Natural killer cell (primary cell): ENCODE measurements at regions not wholly inside any gene's neighbourhood (a gene's known extent, or its start where the extent isn't known, plus 50 kb on each side); places are given as distances from the start of the nearest gene placed in this dataset.

Experiments
- ATAC-seq, 3 donors: fragments of 150-1000 bp in 2 of 3; fragments of 200-7000 bp in 1 of 3; cut with Tn5 transposase; 1 replicate in 1 of 3; 2 replicates in 2 of 3; pipeline ENCODE4 v1.10.0; 2021; ENCODE audit warnings: mild to moderate bottlenecking in 2 of 3, moderate library complexity in 2 of 3
- DNase-seq, 2 donors: peaks; one replicate each; pipeline versions ENCODE4 v3.0.0 to v3.0.0-alpha.2; 2013 to 2021; ENCODE audit warnings: mixed read lengths in 1 of 2
- H3K27ac ChIP-seq: one replicate; pipeline ENCODE4 v1.5.1; 2013; ENCODE audit warnings: mild to moderate bottlenecking, low read length
- H3K27me3 ChIP-seq: one replicate; pipeline ENCODE4 v1.6.1; 2013; ENCODE audit warnings: low read length; ENCODE audit not compliant: control insufficient read depth, insufficient read depth
- H3K36me3 ChIP-seq: one replicate; pipeline ENCODE4 v1.6.1; 2013; ENCODE audit warnings: low read length; ENCODE audit not compliant: control insufficient read depth, insufficient read depth
- H3K4me1 ChIP-seq: one replicate; pipeline ENCODE4 v1.6.1; 2013; ENCODE audit warnings: low read length; ENCODE audit not compliant: control insufficient read depth, insufficient read depth
- H3K4me3 ChIP-seq: one replicate; pipeline ENCODE4 v1.5.1; 2013; ENCODE audit warnings: low read length
- H3K9me3 ChIP-seq: one replicate; pipeline ENCODE4 v1.6.1; 2013; ENCODE audit warnings: low read length; ENCODE audit not compliant: control insufficient read depth, insufficient read depth
- H3K27ac Mint-ChIP-seq, 2 donors: one replicate each; pipeline ENCODE4 v1.8.0; 2022; ENCODE audit warnings: mild to moderate bottlenecking in 2 of 2, mixed read lengths in 2 of 2, moderate library complexity in 1 of 2
- H3K27me3 Mint-ChIP-seq, 2 donors: one replicate each; pipeline ENCODE4 v1.8.0; 2022; ENCODE audit warnings: low read depth in 2 of 2, mixed read lengths in 2 of 2
- H3K36me3 Mint-ChIP-seq: one replicate; pipeline ENCODE4 v1.8.0; 2022; ENCODE audit warnings: mixed read lengths
- H3K4me1 Mint-ChIP-seq, 2 donors: one replicate each; pipeline ENCODE4 v1.8.0; 2022; ENCODE audit warnings: mixed read lengths in 2 of 2
- H3K4me3 Mint-ChIP-seq: one replicate; pipeline ENCODE4 v1.8.0; 2022; ENCODE audit warnings: mild to moderate bottlenecking, moderate library complexity, mixed read lengths
- H3K9me3 Mint-ChIP-seq, 2 donors: one replicate each; pipeline ENCODE4 v1.8.0; 2022; ENCODE audit warnings: mixed read lengths in 2 of 2
- CTCF ChIP-seq: fragments of 200-600 bp; IDR thresholded peaks from one replicate; pipeline ENCODE4 v1.8.0; 2022; ENCODE audit warnings: antibody characterized with exemption
- WGBS: methylation state at CpG from one replicate; pipeline ENCODE4 v1.1.7; 2013; ENCODE audit warnings: missing lambda C conversion rate; ENCODE audit not compliant: insufficient coverage; 5-methylcytosine and 5-hydroxymethylcytosine counted together
- intact Hi-C: fragments of 100-400 bp; cut with micrococcal nuclease; formaldehyde crosslinking; loops from one replicate; pipeline ENCODE4 v1.14.2; 2022

DNA sequence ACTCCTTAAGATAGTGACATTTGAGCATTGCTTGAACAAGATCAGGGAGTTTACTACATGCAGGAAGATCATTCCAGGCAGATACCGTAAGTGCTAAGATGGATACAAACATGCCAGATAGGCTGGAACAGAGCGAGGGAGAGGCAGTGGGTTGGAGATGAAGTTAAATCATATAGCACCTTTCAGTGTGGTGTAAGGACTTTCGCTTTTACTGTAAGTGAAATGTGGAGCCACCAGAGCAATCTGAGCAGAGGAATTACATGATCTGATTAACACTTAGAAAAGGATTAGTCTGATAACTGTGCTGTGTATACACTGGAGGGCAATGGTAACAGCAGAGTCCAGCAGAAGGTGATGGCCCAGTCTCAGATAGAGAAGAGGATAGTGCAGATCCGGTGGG is 163.0 kb upstream of the SSTR1 start:
- 80% methylated on average over 4 of the region's 4 CpGs for WGBS

GRCh38 chr14:38045461-38045860 is 162.2 kb upstream of the SSTR1 start:
- no peak for TF ChIP-seq CTCF
- no peak overlapping the region for H3K27ac Mint-ChIP-seq
- H3K27me3 Mint-ChIP-seq = peaks cover 0 to 2% of the 10 kb centered on the region in 2 donors
- Histone ChIP-seq H3K4me3 (no peak overlapping the region), H3K4me1 (no peaks in the 10 kb centered on the region), H3K9me3 (peaks cover 2% of the 10 kb centered on the region), H3K36me3 (no peaks in the 10 kb centered on the region), H3K27me3 (no peaks in the 10 kb centered on the region), H3K27ac (no peak overlapping the region)
- H3K9me3 Mint-ChIP-seq = peaks cover 0 to 5% of the 10 kb centered on the region in 2 donors
- WGBS = 92% methylated on average over 1 of the region's 2 CpGs
- DNase-seq (no peak), ATAC-seq (no peak)
- no peaks in the 10 kb centered on the region for H3K4me1 Mint-ChIP-seq
- peaks cover 9% of the 10 kb centered on the region for H3K36me3 Mint-ChIP-seq
- no peak overlapping the region for H3K4me3 Mint-ChIP-seq
- intact Hi-C loops = no loop called here

More for the DNA sequence above, 163.0 kb upstream of the SSTR1 start:
- Mint-ChIP-seq H3K4me3 (no peak overlapping the region), H3K4me1 (no peaks in the 10 kb centered on the region), H3K9me3 (peaks cover 0 to 5% of the 10 kb centered on the region in 2 donors), H3K27me3 (peaks cover 0 to 2% of the 10 kb centered on the region in 2 donors), H3K36me3 (peaks cover 9% of the 10 kb centered on the region), H3K27ac (no peak overlapping the region)
- Histone ChIP-seq H3K27ac (no peak overlapping the region), H3K36me3 (no peaks in the 10 kb centered on the region), H3K9me3 (peaks cover 2% of the 10 kb centered on the region), H3K27me3 (no peaks in the 10 kb centered on the region), H3K4me1 (no peaks in the 10 kb centered on the region), H3K4me3 (no peak overlapping the region)
- ATAC-seq (no peak), DNase-seq (no peak)
- no peak for TF ChIP-seq CTCF
- intact Hi-C loops = no loop called here

DNA sequence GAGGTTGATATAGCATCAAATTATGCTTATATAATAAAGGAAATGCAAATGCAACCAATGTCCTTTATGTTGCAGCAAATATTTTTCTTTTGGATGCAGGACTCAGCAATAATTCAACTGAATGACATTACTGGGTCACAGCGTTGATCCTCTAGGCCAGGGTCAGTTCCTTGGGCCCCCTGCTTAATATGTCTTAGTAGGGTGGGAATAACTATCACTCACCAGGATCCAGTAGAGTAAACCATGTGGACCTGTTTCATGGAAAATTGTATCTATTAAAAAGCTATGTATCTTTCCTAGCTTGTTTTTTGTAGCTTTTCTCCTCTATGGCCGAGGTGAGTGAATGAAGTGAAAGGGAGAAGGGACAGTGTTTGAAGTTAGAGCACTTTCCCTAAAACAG is 161.5 kb upstream of the SSTR1 start:
- Mint-ChIP-seq H3K9me3 (peaks cover 0 to 5% of the 10 kb centered on the region in 2 donors), H3K27me3 (peaks cover 0 to 2% of the 10 kb centered on the region in 2 donors), H3K4me1 (no peaks in the 10 kb centered on the region), H3K36me3 (peaks cover 9% of the 10 kb centered on the region), H3K4me3 (no peak overlapping the region), H3K27ac (no peak overlapping the region)
- intact Hi-C loops = no loop called here
- 100% methylated on average over 1 of the region's 2 CpGs for WGBS
- Histone ChIP-seq H3K27me3 (no peaks in the 10 kb centered on the region), H3K27ac (no peak overlapping the region), H3K4me1 (no peaks in the 10 kb centered on the region), H3K9me3 (peaks cover 2% of the 10 kb centered on the region), H3K4me3 (no peak overlapping the region), H3K36me3 (no peaks in the 10 kb centered on the region)
- DNase-seq = no peak
- no peak for TF ChIP-seq CTCF
- ATAC-seq = no peak

GRCh38 chr14:38047195-38047902 is 160.4 kb upstream of the SSTR1 start:
- Mint-ChIP-seq H3K27me3 (peaks cover 0 to 2% of the 10 kb centered on the region in 2 donors), H3K4me1 (no peaks in the 10 kb centered on the region), H3K4me3 (no peak overlapping the region), H3K27ac (no peak overlapping the region), H3K36me3 (peaks cover 9% of the 10 kb centered on the region), H3K9me3 (peaks cover 0 to 5% of the 10 kb centered on the region in 2 donors)
- H3K27me3 ChIP-seq = no peaks in the 10 kb centered on the region
- ATAC-seq (no peak), DNase-seq (no peak)
- H3K36me3 ChIP-seq = no peaks in the 10 kb centered on the region
- no peak for TF ChIP-seq CTCF
- H3K27ac ChIP-seq = no peak overlapping the region
- no peaks in the 10 kb centered on the region for H3K4me1 ChIP-seq
- no peak overlapping the region for H3K4me3 ChIP-seq
- H3K9me3 ChIP-seq = peaks cover 2% of the 10 kb centered on the region
- intact Hi-C loops = no loop called here
- WGBS = 82% methylated on average over 1 of the region's 2 CpGs
